Ascending aorta (tissue), 2 donors: ENCODE measurements at regions not wholly inside any gene's neighbourhood (a gene's known extent, or its start where the extent isn't known, plus 50 kb on each side); places are given as distances from the start of the nearest gene placed in this dataset.
"Not testable (repeated sequence)": the region's sequence is repeated elsewhere in the genome, so short reads cannot be mapped to it uniquely, and the experiment has no call there.

Source experiments
- DNase-seq, 2 donors: peaks; one replicate each; pipeline ENCODE4 v3.0.0-alpha.2; 2019; ENCODE audit warnings: low spot score in 2 of 2
- H3K27ac ChIP-seq, 2 donors: fragments of 200-600 bp; sonication (generic); one replicate each; pipeline ENCODE4 v1.5.1; 2016 to 2017; ENCODE audit warnings: mild to moderate bottlenecking in 1 of 2
- H3K27me3 ChIP-seq: fragments of 200-600 bp; sonication (generic); one replicate; pipeline ENCODE4 v1.5.1; 2017
- H3K36me3 ChIP-seq, 2 donors: fragments of 200-600 bp; sonication (generic); one replicate each; pipeline ENCODE4 v1.5.1; 2016
- H3K4me1 ChIP-seq, 2 donors: fragments of 200-600 bp; sonication (generic); one replicate each; pipeline ENCODE4 v1.5.1; 2016 to 2017; ENCODE audit warnings: mild to moderate bottlenecking in 1 of 2
- H3K4me3 ChIP-seq, 2 donors: fragments of 200-600 bp; sonication (generic); one replicate each; pipeline ENCODE4 v1.5.1; 2016 to 2017; ENCODE audit warnings: mild to moderate bottlenecking in 1 of 2
- H3K9me3 ChIP-seq, 2 donors: fragments of 200-600 bp; sonication (generic); one replicate each; pipeline ENCODE4 v1.5.1; 2016
- CTCF ChIP-seq, 3 experiments: fragments of 200-600 bp in 2 of 3; fragments of 450-650 bp in 1 of 3; sonication (generic) in 2 of 3; IDR thresholded peaks; one replicate each; pipeline ENCODE4 v1.5.1; 2016 to 2019; ENCODE audit warnings: antibody characterized with exemption in 3 of 3, mild to moderate bottlenecking in 1 of 3, moderate library complexity in 1 of 3
- intact Hi-C: fragments of 100-400 bp; cut with DNase I; formaldehyde crosslinking; loops from one replicate; pipeline ENCODE4 v1.15.1; 2023

DNA sequence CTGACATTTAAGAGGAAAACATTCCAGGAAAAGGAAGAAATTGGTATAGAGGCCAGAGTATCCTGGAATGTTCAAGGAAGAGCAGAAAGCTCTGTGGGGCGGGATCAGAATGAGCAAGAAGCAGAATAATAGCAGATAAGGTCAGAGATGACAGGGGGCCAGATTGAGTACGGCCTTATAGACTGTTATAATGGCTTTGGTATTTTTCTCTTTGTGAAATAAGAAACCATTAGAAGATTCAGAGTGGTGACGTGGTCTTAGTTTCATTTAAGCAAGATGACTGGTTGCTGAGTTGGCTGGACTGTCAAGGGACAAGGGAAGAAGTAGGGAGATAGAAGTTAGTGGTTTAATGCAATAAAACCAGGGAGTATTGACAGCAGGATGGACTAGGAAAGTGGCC is 218.3 kb upstream of the SOX2 start:
- H3K27ac ChIP-seq, result no peak overlapping the region
- no peaks in the 10 kb centered on the region for H3K36me3 ChIP-seq
- H3K4me1 ChIP-seq, result no peaks in the 10 kb centered on the region
- no peak overlapping the region for H3K4me3 ChIP-seq
- no peak for DNase-seq
- TF ChIP-seq CTCF (IDR thresholded peaks at IDR 0.05), result no peak
- intact Hi-C loops, result no loop called here
- no peaks in the 10 kb centered on the region for H3K9me3 ChIP-seq
- H3K27me3 ChIP-seq, result no peaks in the 10 kb centered on the region

DNA sequence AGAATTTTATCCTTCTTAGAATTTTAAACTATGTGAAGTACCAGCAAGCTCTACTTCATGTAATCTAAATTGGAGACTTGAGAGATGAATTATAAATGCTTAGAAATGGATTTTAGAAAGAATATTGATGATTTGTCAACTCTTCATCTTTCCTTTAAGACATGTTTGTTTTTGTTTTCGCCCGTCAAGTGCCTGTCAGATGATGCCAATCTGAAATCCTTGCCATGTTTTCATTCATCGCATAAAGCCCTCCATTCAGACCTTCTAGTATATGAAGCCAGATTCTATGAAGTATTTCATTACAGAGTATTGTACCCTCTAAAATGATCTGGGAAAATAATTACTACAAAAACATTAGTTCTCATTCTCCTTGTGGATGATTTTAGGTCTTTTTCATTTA is 223.2 kb upstream of the SOX2 start:
- intact Hi-C loops, result no loop called here
- H3K9me3 ChIP-seq, result no peaks in the 10 kb centered on the region
- no peaks in the 10 kb centered on the region for H3K36me3 ChIP-seq
- no peak for DNase-seq
- H3K4me3 ChIP-seq, result no peak overlapping the region
- no peaks in the 10 kb centered on the region for H3K4me1 ChIP-seq
- no peaks in the 10 kb centered on the region for H3K27me3 ChIP-seq
- TF ChIP-seq CTCF (IDR thresholded peaks at IDR 0.05), result no peak
- no peak overlapping the region for H3K27ac ChIP-seq

DNA sequence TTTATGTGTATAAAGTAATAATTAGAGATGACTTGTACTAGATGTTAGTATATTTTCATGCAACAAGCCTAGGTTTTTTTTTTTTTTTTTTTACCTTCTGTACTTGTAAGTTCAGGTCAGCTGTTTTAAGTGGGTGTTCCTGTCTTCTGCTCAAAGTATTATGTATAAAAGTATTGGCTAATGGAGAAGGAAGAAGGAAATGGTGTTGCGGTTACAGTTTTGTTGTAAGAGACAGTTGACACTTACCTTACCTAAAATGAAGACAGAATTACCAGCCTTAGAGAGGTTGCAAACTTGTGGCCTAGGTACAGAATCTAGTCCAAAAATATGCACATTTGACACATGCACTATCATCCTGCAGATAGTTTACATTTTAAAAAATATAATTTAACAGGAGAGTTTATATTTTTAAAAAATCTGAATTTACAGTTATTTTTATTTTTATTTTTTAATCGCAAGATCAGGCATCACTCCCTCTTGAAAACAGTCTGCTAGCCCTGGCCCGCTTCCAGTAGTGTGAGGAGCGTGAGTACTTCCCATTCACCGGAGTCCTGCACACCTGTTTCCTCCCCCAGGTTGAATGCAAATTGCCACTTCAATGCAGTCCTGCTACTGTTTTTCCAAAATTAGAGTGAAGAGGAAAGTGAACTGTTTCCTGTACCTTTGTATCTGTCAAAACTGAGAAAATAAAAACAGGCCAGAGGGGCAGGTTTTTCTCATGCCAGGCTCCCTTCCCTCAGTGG is 224.3 kb upstream of the SOX2 start:
- Histone ChIP-seq H3K27ac (no peak overlapping the region), H3K27me3 (no peaks in the 10 kb centered on the region), H3K9me3 (no peaks in the 10 kb centered on the region), H3K36me3 (no peaks in the 10 kb centered on the region), H3K4me1 (no peaks in the 10 kb centered on the region), H3K4me3 (no peak overlapping the region)
- intact Hi-C loops, result no loop called here
- TF ChIP-seq CTCF (IDR thresholded peaks at IDR 0.05), result no peak
- DNase-seq, result no peak

DNA sequence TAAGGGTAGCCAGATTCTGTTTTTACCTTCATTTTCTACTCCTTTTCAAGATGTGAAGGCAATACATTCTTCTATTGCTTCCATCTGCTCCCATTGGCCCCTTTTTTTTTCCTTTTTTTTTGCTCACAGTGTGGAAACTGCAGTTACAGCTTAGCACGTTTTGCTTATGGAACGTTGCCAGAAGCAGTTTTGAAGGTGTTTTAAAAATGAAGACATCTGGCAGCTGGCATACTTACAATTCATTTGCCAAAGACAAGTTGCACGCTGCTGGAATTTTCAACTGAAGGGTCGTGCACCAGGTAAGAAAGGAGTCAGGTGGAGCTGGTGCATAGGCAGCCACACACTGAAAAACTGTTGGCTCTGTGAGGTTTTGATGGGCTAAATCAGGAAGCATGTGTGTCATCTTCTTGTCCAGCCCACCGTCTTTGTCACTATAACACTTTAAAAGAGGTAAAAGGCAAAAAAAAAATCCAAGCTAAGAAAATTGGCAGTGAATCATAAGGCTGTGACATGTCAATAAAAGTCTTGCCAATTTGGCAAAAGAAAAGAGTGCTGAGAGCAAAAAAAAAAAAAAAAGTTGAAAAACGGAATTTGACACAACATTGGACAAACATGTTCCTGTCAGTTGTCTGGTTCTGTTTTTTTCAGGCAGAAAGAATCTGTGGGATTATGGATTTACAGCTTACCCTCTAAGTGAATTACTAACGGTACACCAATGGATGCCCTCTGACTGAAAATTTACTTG is 225.4 kb upstream of the SOX2 start:
- no peak overlapping the region for H3K27ac ChIP-seq
- no peaks in the 10 kb centered on the region for H3K4me1 ChIP-seq
- no peaks in the 10 kb centered on the region for H3K9me3 ChIP-seq
- H3K36me3 ChIP-seq, result no peaks in the 10 kb centered on the region
- no peak for TF ChIP-seq CTCF (IDR thresholded peaks at IDR 0.05)
- H3K27me3 ChIP-seq, result no peaks in the 10 kb centered on the region
- no peak for DNase-seq
- no peak overlapping the region for H3K4me3 ChIP-seq
- intact Hi-C loops, result no loop called here

GRCh38 chr3:181484026-181484425 is 227.7 kb upstream of the SOX2 start:
- no peaks in the 10 kb centered on the region for H3K4me1 ChIP-seq
- H3K27ac ChIP-seq, result no peak overlapping the region
- H3K4me3 ChIP-seq, result no peak overlapping the region
- no peak for DNase-seq
- no peaks in the 10 kb centered on the region for H3K27me3 ChIP-seq
- no peak for TF ChIP-seq CTCF (IDR thresholded peaks at IDR 0.05)
- no peaks in the 10 kb centered on the region for H3K9me3 ChIP-seq
- no peaks in the 10 kb centered on the region for H3K36me3 ChIP-seq
- intact Hi-C loops, result no loop called here

- intact Hi-C loops, DNase-seq, H3K36me3 ChIP-seq, H3K27me3 ChIP-seq, H3K4me3 ChIP-seq, H3K27ac ChIP-seq, H3K4me1 ChIP-seq: not testable (repeated sequence)
- H3K9me3 ChIP-seq, result peaks cover 0 to 16% of the 10 kb centered on the region in 2 donors
Observed at GRCh38 chr3:181475146-181475545, 236.6 kb upstream of the SOX2 start.
